GM12865 (cell line): ENCODE measurements at regions not wholly inside any gene's neighbourhood (a gene's known extent, or its start where the extent isn't known, plus 50 kb on each side); places are given as distances from the start of the nearest gene placed in this dataset.

Experiments
- DNase-seq: peaks from one replicate; pipeline ENCODE4 v3.0.0; 2010; ENCODE audit warnings: low read depth
- H3K4me3 ChIP-seq: 2 replicates; pipeline ENCODE4 v1.5.1; 2011; ENCODE audit warnings: mild to moderate bottlenecking, low read depth, low read length, control low read depth
- CTCF ChIP-seq: IDR thresholded peaks from 2 replicates; pipeline ENCODE4 v1.5.1; 2011; ENCODE audit warnings: low read length, control low read depth, low read depth, inconsistent platforms; ENCODE audit not compliant: insufficient read depth; ENCODE audit errors: missing control alignments

GRCh38 chrX:115929480-115929879 lies 241.1 kb upstream of the AGTR2 start:
- TF ChIP-seq CTCF, result no peak
- H3K4me3 ChIP-seq, result no peak overlapping the region
- no peak for DNase-seq

GRCh38 chrX:115936008-115936407 lies 234.5 kb upstream of the AGTR2 start:
- H3K4me3 ChIP-seq, result no peak overlapping the region
- TF ChIP-seq CTCF, result no peak
- DNase-seq, result no peak

- no peak for TF ChIP-seq CTCF
- peak; percentile 18 for DNase-seq
- no peak overlapping the region for H3K4me3 ChIP-seq
Observed at GRCh38 chrX:115939070-115939469, 231.5 kb upstream of the AGTR2 start.

- no peak overlapping the region for H3K4me3 ChIP-seq
- DNase-seq, result no peak
- TF ChIP-seq CTCF, result no peak
Observed at GRCh38 chrX:115939636-115940160, 230.8 kb upstream of the AGTR2 start.

- TF ChIP-seq CTCF, result no peak
- no peak for DNase-seq
- no peak overlapping the region for H3K4me3 ChIP-seq
Observed at GRCh38 chrX:115940348-115940747, 230.2 kb upstream of the AGTR2 start.

- H3K4me3 ChIP-seq, result no peak overlapping the region
- peak; percentile 14 for TF ChIP-seq CTCF
- DNase-seq, result peak; percentile 56
Observed at GRCh38 chrX:115940888-115941332, 229.6 kb upstream of the AGTR2 start.

- TF ChIP-seq CTCF, result no peak
- DNase-seq, result no peak
- no peak overlapping the region for H3K4me3 ChIP-seq
Observed at GRCh38 chrX:115941388-115941787, 229.2 kb upstream of the AGTR2 start.
